Endothelial cell of hepatic sinusoid (primary cell): ENCODE measurements at regions not wholly inside any gene's neighbourhood (a gene's known extent, or its start where the extent isn't known, plus 50 kb on each side); places are given as distances from the start of the nearest gene placed in this dataset.
"Not testable (repeated sequence)": the region's sequence is repeated elsewhere in the genome, so short reads cannot be mapped to it uniquely, and the experiment has no call there.

ENCODE experiments used
- in situ Hi-C: cut with HindIII; loops from 2 replicates; pipeline ENCODE4 v1.10.0; 2017; ENCODE audit warnings: low sequenced_read_pairs

- in situ Hi-C loops, result no loop called here
These were observed 95.8 kb upstream of the ABCB5 start for GRCh38 chr7:20519645-20520044.

GRCh38 chr7:20520530-20520929 is 94.9 kb upstream of the ABCB5 start:
- in situ Hi-C loops, result no loop called here

DNA sequence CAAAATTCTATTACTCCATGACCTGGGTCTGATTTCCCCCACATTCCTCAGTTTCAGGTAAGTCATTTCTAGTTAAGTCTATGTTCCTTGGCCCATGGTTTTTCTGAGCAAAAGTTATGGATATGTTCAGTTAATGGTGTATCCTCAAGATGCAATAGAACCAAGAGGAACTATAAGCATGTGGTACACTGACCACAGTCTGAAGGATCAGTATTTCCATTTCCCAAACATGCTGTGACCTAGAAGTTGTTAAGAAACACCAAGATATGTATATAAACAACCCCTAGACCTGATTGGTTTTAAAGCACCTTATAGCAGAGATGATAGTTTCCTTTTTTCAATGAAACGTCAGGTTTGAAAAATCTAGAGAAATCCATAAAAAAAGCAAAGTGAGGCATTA is 94.2 kb upstream of the ABCB5 start:
- in situ Hi-C loops, result no loop called here

- in situ Hi-C loops, result no loop called here
These were observed 86.2 kb upstream of the ABCB5 start for GRCh38 chr7:20529260-20529659.

DNA sequence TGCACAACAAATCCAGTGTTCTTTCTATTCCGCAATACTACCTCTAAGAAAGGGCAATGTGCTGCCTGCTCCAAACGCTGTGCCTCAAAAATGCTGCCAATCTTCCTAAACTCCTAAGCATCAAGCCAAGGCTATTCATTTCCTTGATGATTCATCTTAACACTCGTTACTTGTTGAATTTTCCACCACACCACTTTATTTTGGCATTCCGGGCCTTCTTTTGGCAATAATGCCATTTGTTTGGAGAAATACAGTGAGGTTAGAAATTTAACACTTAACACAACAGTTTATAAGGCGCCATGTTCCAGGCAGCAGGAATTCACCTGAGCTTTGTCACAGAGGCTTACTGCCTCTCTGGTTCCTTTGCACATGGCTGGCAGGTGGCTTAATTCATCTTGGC is 82.6 kb upstream of the ABCB5 start:
- in situ Hi-C loops, result no loop called here

DNA sequence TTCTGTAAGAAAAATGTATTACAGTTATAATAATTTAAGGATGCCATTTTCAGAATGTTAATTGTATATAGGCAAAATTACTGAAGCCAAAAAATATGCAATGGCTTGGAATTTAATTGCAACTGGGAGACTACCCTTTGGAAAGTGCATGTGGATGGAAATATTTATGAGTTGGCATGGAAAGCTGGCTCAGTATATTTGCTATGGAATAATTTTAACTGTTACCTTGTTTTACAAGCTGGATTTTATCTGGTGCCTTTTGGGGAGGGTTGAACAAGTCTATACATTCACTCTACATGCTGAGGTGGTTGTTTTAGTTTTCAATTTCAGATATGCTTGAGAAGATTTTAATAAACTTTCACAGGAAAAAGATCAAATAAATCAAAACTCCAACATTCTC is 80.9 kb upstream of the ABCB5 start:
- in situ Hi-C loops, result no loop called here

DNA sequence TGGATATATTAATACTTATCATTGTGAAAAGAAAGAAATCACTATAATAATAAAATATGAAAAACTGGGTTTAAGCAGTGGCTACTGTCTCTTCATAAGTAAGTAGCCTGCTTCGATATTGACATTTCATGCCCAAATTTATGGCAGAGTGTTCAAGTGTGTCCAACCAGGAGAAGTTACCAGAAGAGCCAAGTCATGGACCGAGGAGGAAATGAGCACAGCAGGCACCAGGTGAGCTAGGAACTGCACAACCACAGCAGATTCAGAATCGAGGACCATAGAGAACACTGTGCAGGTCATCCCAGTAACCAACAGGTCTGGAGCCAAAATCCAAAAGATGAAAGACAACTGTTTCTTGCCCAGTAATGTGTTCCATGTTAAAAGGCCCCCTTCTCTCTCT is 79.9 kb upstream of the ABCB5 start:
- in situ Hi-C loops, result no loop called here

DNA sequence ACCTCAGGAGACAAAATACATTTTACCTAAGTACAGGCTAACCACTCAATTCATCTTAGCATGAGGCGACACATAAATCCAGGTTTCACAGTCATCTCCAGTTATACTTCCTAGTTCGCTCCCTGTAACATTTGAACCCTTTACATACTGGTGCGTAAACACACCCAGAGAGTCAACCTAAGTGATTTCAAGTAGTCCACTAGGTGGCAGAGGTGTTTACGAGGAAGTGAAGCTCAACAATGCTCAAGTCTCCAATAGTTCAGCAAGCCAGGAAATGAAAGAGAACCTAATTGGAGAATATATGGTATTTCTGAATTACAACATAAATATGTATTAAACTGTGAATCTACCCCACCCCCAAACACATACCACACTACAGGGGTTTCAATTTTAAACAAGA is 76.3 kb upstream of the ABCB5 start:
- in situ Hi-C loops, result no loop called here

- in situ Hi-C loops, result no loop called here
These were observed 73.7 kb upstream of the ABCB5 start for GRCh38 chr7:20541608-20542349.

GRCh38 chr7:20542594-20542993 is 72.9 kb upstream of the ABCB5 start:
- in situ Hi-C loops, result no loop called here

DNA sequence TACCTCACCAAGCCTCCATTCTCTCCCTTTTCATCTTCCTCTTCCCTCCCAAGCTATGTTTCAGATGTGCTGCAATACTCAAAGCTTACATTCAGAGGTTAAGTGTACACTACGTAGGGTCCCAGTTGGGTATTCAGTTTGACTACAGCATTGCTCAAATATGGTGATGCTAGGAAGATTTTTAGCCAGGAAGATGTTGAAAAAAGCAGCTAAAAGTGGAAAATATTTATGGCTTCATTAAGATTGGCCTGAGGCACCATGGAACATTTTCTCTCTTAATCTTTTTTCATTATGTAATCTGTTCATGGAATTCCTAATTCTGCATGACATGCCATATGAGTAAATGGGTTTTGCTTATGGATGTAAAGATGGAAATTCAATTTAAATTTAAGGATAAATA is 72.0 kb upstream of the ABCB5 start:
- in situ Hi-C loops, result no loop called here

DNA sequence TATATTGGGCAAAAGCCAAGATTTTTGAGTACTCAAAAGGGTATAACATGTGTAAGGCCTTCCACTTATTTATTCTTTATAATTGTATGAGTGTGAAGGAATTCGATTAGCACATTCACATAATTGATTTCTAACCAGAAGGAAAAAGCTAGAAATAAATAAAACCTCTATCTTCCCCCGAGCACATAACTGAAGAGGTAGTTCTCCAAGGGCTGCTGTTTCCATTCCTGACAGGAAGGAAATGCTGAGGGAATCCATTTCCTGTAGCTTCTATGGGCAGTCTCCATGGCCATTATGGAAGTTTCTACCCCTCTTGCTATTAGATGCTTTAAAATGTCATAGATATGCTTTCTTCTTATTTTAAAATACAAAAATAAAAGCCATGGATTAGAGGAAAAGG is 70.5 kb upstream of the ABCB5 start:
- in situ Hi-C loops, result no loop called here

GRCh38 chr7:20546958-20547357 is 68.5 kb upstream of the ABCB5 start:
- in situ Hi-C loops, result not testable (repeated sequence)

DNA sequence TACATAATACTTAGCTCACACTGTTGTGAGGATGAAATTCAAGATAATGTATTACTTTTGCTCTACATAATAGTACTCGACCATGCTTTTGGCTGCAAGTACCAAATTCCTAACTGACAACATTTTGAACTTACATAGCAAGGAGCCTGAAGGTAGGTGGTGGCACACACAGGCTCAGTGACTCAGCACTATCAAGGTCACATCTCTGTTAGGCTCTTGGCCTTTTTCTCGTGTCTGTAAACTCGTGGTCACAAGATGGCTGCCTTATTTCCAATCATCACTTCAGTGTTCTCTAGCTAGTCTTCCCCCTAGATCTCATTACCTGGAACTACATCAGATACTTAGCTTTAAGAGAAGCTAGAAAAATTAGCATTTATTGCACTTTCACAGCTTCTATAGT is 61.4 kb upstream of the ABCB5 start:
- in situ Hi-C loops, result loop anchor here (5.0 kb wide), 1 partner anchor 47 kb away; no protein-coding TSS in a partner anchor

- in situ Hi-C loops, result no loop called here
These were observed 59.4 kb upstream of the ABCB5 start for GRCh38 chr7:20556091-20556490.

DNA sequence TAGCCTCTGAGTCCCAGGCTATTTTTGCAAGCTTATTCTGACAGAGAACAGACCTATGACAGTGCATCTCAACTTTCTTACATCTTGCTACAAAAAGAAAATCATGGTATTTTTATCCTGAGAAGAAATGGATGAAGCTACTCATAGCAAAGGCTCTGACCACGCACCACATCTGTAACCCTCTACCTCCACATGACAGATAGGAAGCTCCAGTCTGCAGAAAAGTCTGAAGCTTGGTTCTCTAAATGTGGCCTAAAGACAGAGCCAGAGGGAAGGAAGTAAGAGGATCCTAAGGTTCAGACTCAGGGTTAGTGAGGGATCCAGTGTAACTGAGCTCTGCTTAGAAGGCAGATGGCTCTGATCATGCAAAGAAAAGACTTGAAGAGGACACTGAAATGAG is 58.4 kb upstream of the ABCB5 start:
- in situ Hi-C loops, result no loop called here

DNA sequence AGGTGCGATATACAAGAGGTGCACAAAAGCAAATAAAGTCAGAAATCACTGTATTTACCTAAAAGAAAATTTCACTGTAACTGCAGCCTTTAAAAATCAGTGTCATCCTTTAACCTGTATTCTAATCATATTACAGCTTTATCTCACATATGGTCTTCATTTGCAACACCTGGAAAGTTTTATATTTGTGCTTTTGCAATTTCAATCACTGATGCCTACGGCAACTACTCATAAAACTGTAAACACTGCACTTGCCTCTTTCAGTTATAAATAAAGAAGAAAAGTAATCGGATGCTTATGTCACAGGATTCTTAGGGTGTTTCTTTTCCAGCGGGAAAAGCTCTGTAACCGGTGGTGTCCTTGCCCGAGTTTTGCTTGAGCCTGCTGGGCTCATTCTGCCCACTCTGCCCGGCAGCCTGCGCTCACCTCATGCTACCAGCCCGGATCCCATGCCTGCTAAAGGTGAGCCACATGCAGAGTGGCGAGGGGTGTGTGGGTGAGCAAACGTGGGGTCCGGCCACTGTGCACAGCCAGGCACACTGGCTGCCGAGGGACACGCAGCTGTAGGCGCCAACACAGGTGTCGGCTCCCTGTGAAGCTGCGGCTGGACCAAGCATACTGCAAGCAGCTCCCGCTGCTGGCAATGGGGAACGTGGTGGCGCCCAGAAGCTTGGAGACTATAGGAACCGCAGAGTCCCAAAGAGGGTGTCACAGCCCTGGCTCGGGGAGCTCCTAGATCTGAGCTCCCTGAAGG is 56.3 kb upstream of the ABCB5 start:
- in situ Hi-C loops, result no loop called here

- in situ Hi-C loops, result no loop called here
These were observed 55.6 kb upstream of the ABCB5 start for GRCh38 chr7:20559883-20560282.

DNA sequence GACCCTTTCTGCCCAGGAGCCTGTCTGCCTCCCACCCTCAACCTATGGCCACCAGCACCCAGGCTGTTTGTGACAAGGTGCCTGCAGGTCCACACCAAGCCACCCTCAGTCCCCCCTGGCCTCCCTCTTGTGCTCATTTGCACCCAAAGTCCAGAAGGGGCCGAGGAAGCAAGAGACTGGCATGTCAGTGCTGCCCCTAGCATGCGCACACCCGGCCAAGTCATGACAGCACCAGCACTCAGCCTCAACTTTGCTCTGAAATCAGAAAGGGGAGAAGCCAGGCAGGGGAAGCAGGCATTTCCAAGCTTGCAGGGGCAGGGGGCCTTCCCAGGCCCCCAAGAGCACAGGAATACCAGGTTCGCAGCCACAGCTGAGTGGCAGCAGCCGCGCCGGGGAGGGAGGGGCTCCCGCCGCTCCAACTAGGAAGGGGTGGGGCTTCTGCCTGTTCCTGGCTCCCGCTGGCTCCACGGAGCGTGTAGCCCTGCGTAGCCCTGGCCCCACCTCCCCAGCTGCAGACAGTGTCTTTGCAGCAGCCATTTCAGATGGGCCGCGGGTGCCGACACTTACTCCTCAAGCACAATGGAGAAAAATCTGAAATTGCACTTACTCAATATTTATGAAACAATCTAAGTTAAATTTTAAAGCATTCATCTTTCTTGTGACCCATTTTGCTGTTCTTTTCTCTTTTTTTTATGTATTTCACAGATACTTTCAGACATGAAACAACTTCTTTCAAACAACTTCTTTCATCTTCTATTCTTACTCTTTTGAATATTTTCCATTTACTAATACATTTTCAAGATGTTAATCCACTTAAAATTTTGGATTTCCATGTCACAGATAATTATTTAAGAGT is 54.9 kb upstream of the ABCB5 start:
- in situ Hi-C loops, result no loop called here

DNA sequence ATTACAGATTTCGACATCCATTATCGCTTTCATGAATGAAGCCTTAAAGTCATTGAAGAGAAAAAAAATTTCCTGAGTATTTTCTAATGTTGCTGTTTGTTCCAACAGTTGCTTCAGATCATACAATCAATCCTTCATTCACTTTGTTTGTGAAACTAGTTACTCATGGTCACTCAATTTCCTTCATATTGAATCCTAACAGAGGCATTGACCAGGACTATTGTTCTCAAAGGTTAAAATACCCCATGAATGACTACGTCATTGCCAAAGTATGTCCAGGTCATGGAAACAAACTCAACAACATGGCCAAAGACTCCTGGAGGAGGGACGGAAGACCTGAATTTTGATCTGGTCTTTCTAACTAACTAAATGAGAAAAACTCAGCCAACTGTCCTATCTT is 54.0 kb upstream of the ABCB5 start:
- in situ Hi-C loops, result no loop called here

- in situ Hi-C loops, result no loop called here
These were observed 53.6 kb upstream of the ABCB5 start for GRCh38 chr7:20561908-20562307.

DNA sequence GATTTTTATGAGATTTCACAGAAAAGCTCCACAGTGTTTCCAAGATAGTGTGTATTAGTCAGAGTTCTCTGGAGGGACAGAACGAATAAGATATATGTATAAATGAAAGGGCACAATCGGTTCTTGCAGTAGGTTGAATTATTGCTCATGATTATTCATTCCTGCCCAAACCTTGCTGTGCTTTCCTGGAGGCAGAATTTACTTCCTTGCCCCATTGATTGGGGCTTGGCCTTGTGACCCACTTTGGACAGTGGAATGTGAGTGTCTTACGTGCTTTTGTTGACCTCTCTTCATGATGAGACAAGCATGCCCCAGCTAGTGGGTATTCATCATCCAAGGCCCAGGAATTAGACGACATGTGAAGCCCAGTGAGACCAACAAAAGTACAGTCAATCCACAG is 53.0 kb upstream of the ABCB5 start:
- in situ Hi-C loops, result no loop called here
